AG04450 (cell line): ENCODE measurements at regions not wholly inside any gene's neighbourhood (a gene's known extent, or its start where the extent isn't known, plus 50 kb on each side); places are given as distances from the start of the nearest gene placed in this dataset.

Source experiments
- CTCF ChIA-PET: fragments of 300-600, 350-600 bp; formaldehyde crosslinking; extraction: SDS; loops from one replicate; lab custom pipeline; 2022; ENCODE audit warnings: antibody characterized with exemption, inconsistent platforms; lab: Charles Lee
- POLR2A ChIA-PET: fragments of 350-600 bp; formaldehyde crosslinking; extraction: SDS; loops from one replicate; lab custom pipeline; 2021; ENCODE audit warnings: antibody characterized with exemption, inconsistent platforms; lab: Yijun Ruan, JAX
- DNase-seq: peaks from one replicate; pipeline ENCODE4 v3.0.0-alpha.2; 2011; ENCODE audit warnings: low read depth, low spot score
- H3K27ac ChIP-seq: one replicate; pipeline ENCODE4 v1.5.1; 2012; ENCODE audit warnings: low read depth, low read length, control low read depth
- H3K27me3 ChIP-seq: one replicate; pipeline ENCODE4 v1.6.0; 2012; ENCODE audit warnings: low read length; ENCODE audit not compliant: control insufficient read depth, insufficient read depth
- H3K4me3 ChIP-seq: 2 replicates; pipeline ENCODE4 v1.5.1; 2011; ENCODE audit warnings: mild to moderate bottlenecking, low read depth, low read length, control low read depth
- H3K9me3 ChIP-seq: 2 replicates; pipeline ENCODE4 v1.5.1; 2012; ENCODE audit warnings: low read length; ENCODE audit not compliant: control insufficient read depth, insufficient read depth
- TF ChIP-seq, protein P1 (sequence below): IDR thresholded peaks from 2 replicates; pipeline ENCODE4 v1.5.1; 2011; ENCODE audit warnings: low read depth, low read length, control low read depth, inconsistent platforms

DNA sequence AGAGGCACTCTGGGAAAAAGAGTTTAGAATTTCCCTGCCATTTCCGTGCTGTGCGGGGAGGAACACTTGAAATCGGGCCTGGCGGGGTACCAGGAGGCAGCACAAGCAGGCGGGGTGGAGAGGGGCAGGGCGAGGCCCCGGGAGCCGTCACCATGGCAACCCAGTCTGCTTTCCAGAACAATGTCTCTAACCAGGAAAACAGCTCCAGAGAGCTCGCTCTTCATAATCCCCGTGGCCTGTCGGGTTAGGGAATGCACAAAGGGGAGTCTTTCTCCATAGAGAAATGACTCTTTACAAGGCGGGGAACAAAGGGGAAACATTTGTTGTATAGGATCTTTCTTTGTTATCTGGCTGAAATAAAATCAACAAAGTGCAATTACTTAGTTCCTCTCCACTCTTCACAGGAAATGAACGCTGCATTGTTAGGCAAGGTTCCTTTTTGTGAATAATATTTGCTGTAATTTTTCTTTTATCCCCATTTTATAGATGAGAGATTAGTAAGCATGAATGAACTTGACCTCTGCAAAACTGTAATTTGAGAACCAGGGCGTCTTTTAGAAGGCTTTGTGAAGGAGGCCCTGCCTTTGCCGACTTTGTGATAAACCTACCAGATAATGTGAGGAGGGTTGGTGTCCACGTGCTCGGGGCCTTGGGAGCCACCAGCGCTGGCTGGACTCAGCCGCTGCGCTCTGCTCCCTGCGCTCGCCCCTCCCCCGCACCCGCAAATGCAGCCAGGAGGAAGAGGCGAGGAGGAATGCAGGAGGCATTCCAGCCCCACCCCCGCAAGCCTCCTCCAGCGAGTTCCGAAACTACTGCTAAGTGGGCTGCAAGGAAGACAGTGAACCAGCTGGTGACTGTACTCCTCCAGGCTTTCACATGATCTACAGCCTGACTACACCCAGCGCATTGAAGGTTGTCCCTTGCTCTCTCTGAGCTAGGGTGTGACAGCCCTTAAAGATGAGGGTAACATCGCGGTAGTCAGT lies 105.2 kb upstream of the ATF7IP start:
- no peak overlapping the region for H3K4me3 ChIP-seq
- no peaks in the 10 kb centered on the region for H3K27me3 ChIP-seq
- H3K9me3 ChIP-seq: peaks cover 19% of the 10 kb centered on the region
- ChIA-PET POLR2A (interaction anchor here (0.7 to 2.0 kb wide), 2 partner anchors 105 to 1217 kb away, joined by 3 to 12 read pairs; partner anchors contain the start of gene ATF7IP), CTCF (interaction anchor here (0.6 to 2.5 kb wide), 3 partner anchors 105 to 529 kb away, joined by 3 to 18 read pairs (median 4); partner anchors contain the start of gene ATF7IP)
- peak; percentile 81 for DNase-seq
- H3K27ac ChIP-seq: peak overlapping the region; percentile 85
- TF ChIP-seq, protein P1, sequence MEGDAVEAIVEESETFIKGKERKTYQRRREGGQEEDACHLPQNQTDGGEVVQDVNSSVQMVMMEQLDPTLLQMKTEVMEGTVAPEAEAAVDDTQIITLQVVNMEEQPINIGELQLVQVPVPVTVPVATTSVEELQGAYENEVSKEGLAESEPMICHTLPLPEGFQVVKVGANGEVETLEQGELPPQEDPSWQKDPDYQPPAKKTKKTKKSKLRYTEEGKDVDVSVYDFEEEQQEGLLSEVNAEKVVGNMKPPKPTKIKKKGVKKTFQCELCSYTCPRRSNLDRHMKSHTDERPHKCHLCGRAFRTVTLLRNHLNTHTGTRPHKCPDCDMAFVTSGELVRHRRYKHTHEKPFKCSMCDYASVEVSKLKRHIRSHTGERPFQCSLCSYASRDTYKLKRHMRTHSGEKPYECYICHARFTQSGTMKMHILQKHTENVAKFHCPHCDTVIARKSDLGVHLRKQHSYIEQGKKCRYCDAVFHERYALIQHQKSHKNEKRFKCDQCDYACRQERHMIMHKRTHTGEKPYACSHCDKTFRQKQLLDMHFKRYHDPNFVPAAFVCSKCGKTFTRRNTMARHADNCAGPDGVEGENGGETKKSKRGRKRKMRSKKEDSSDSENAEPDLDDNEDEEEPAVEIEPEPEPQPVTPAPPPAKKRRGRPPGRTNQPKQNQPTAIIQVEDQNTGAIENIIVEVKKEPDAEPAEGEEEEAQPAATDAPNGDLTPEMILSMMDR: no peak

DNA sequence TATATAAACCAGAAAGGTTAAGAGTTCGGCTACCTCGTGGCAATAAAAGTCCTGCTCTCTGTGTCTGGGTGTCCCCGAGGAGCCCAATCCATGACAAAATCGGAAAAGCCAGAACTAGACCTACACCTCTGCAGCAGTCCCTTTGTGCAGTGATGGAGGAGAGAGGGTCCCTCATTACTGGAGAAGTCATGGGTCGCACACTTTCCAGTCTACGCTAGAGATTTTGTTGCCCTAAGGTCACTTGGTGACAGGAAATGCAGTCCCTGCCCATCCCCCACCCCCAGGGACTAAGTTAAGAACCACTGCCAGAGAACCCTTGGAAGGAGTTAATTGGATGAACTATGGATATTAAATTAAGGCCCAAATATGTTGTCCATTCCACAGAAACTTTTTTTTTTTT lies 104.4 kb upstream of the ATF7IP start:
- CTCF ChIA-PET: no interaction called here

DNA sequence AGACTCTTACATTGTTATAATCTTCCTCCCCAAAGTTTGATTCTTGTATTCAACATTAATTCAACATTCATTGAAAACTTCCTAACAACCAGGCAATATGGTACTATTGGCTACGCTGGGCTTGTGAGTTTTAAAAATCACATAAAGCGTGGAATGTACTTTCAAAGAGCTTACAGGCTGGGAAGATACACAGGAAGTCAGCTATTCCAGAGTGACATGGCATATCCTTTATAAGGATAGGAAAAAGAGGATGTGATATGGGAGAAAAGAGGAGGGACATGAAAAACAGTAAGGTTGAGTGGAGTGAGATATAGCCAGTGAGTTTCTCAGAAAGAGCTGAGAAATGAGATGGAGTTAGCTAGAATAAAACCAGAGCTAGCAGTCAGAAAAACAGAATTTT lies 103.6 kb upstream of the ATF7IP start:
- H3K27ac ChIP-seq: no peak overlapping the region
- POLR2A ChIA-PET: no interaction called here
- TF ChIP-seq, protein P1: no peak
- CTCF ChIA-PET: interaction anchor here (0.7 to 1.2 kb wide), 2 partner anchors 24 to 368 kb away, joined by 3 read pairs; no protein-coding TSS in a partner anchor
- H3K9me3 ChIP-seq: peaks cover 20% of the 10 kb centered on the region
- H3K4me3 ChIP-seq: no peak overlapping the region
- DNase-seq: no peak
- no peaks in the 10 kb centered on the region for H3K27me3 ChIP-seq

More for the DNA sequence above, 104.4 kb upstream of the ATF7IP start:
- TF ChIP-seq, protein P1: no peak
- Histone ChIP-seq H3K9me3 (peaks cover 20% of the 10 kb centered on the region), H3K27me3 (no peaks in the 10 kb centered on the region), H3K4me3 (no peak overlapping the region), H3K27ac (peak overlapping the region; percentile 85)
- DNase-seq: no peak
- POLR2A ChIA-PET: interaction anchor here (2.0 kb wide), 1 partner anchor 104 kb away, joined by 12 read pairs; the partner anchor contains the start of gene ATF7IP

DNA sequence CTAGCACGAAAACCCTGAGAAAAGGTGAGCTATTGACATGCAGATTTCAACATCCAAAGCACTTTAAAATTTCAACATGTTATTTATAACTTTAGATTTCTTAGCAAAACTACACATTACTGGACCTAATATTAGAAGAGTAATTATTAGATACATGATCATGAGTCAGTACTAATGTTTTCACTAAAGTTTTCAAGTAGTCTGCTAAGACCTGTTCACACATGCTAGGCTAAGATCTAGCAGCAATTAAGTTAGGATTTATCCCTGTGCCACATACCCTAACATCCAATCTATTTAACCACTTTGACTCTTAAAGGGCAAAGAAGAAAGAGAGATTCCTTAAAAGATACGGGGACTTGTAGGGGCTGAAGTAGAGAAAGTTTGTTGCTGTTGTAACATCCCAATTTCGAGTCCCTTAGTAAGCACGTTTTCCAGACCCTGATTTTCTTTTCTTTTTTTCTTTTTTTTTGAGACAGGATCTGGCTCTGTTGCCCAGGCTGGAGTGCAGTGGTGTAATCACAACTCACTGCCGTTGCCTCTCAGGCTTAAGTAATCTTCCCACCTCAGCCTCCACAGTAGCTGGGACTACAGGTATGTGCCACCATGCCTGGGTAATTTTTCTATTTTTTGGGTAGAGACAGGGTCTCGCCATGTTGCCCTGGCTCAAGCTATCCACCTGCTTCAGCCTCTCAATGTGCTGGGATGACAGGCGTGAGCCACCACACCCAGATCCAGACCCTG lies 102.5 kb upstream of the ATF7IP start:
- CTCF ChIA-PET: interaction anchor here (1.2 kb wide), 1 partner anchor 25 kb away, joined by 3 read pairs; no protein-coding TSS in a partner anchor

More for the DNA sequence above, 102.5 kb upstream of the ATF7IP start:
- no peak overlapping the region for H3K4me3 ChIP-seq
- TF ChIP-seq, protein P1: no peak
- no peaks in the 10 kb centered on the region for H3K27me3 ChIP-seq
- DNase-seq: no peak
- H3K9me3 ChIP-seq: peaks cover 20% of the 10 kb centered on the region
- POLR2A ChIA-PET: no interaction called here
- no peak overlapping the region for H3K27ac ChIP-seq
